ENCODE measurements at regions not wholly inside any gene's neighbourhood (a gene's known extent, or its start where the extent isn't known, plus 50 kb on each side); places are given as distances from the start of the nearest gene placed in this dataset.

GRCh38 chr3:18770800-18771199 is 345.7 kb upstream of the SATB1 start:
- ChIA-PET CTCF (no interaction called here), POLR2A (no interaction called here)
- intact Hi-C loops (cut with micrococcal nuclease; ENCODE audit: unreplicated experiment) = no loop called here
- no peaks in the 10 kb centered on the region for H3K9me3 ChIP-seq
- Mint-ChIP-seq H3K4me3 (ENCODE audit: unreplicated experiment) (no peak overlapping the region), H3K36me3 (ENCODE audit: insufficient read depth, unreplicated experiment) (no peaks in the 10 kb centered on the region), H3K27me3 (ENCODE audit: insufficient read depth, unreplicated experiment) (no peaks in the 10 kb centered on the region), H3K4me1 (ENCODE audit: low read depth, unreplicated experiment) (no peaks in the 10 kb centered on the region), H3K27ac (ENCODE audit: unreplicated experiment) (no peak overlapping the region), H3K9me3 (ENCODE audit: unreplicated experiment) (no peaks in the 10 kb centered on the region)
- no peaks in the 10 kb centered on the region for H3K36me3 ChIP-seq (ENCODE audit: control insufficient read depth, insufficient read depth, low read length)
- TF ChIP-seq CTCF (IDR thresholded peaks at IDR 0.05; ENCODE audit: insufficient read depth in 1 of 2, low read depth in 1 of 2, low read length in 1 of 2, severe bottlenecking in 1 of 2, unreplicated experiment in 1 of 2) = no peak
- DNase-seq = no peak
- H3K4me1 ChIP-seq = no peaks in the 10 kb centered on the region
- no peak overlapping the region for H3K4me3 ChIP-seq (ENCODE audit: low read depth, low read length)
- BruUV-seq (replicated peaks) = no TSS peak
- H3K27me3 ChIP-seq (replicated peaks; ENCODE audit: control insufficient read depth, insufficient read depth, low read length) = no peaks in the 10 kb centered on the region

- Mint-ChIP-seq H3K27me3 (ENCODE audit: insufficient read depth, unreplicated experiment) (no peaks in the 10 kb centered on the region), H3K36me3 (ENCODE audit: insufficient read depth, unreplicated experiment) (no peaks in the 10 kb centered on the region), H3K4me1 (ENCODE audit: low read depth, unreplicated experiment) (no peaks in the 10 kb centered on the region), H3K9me3 (ENCODE audit: unreplicated experiment) (no peaks in the 10 kb centered on the region), H3K27ac (ENCODE audit: unreplicated experiment) (no peak overlapping the region), H3K4me3 (ENCODE audit: unreplicated experiment) (no peak overlapping the region)
- ChIA-PET POLR2A (no interaction called here), CTCF (no interaction called here)
- Histone ChIP-seq H3K4me3 (ENCODE audit: low read depth, low read length) (no peak overlapping the region), H3K27me3 (replicated peaks; ENCODE audit: control insufficient read depth, insufficient read depth, low read length) (no peaks in the 10 kb centered on the region), H3K36me3 (ENCODE audit: control insufficient read depth, insufficient read depth, low read length) (no peaks in the 10 kb centered on the region), H3K4me1 (no peaks in the 10 kb centered on the region), H3K9me3 (no peaks in the 10 kb centered on the region)
- DNase-seq = no peak
- no peak for TF ChIP-seq CTCF (IDR thresholded peaks at IDR 0.05; ENCODE audit: insufficient read depth in 1 of 2, low read depth in 1 of 2, low read length in 1 of 2, severe bottlenecking in 1 of 2, unreplicated experiment in 1 of 2)
- intact Hi-C loops (cut with micrococcal nuclease; ENCODE audit: unreplicated experiment) = no loop called here
- no TSS peak for BruUV-seq (replicated peaks)
These were observed 342.7 kb upstream of the SATB1 start for GRCh38 chr3:18767756-18768303.

- H3K4me1 Mint-ChIP-seq (ENCODE audit: low read depth, unreplicated experiment) = no peaks in the 10 kb centered on the region
- H3K4me1 ChIP-seq = no peaks in the 10 kb centered on the region
- H3K9me3 ChIP-seq = no peaks in the 10 kb centered on the region
- ChIA-PET CTCF (no interaction called here), POLR2A (no interaction called here)
- intact Hi-C loops (cut with micrococcal nuclease; ENCODE audit: unreplicated experiment) = no loop called here
- H3K36me3 Mint-ChIP-seq (ENCODE audit: insufficient read depth, unreplicated experiment) = no peaks in the 10 kb centered on the region
- H3K4me3 Mint-ChIP-seq (ENCODE audit: unreplicated experiment) = no peak overlapping the region
- no peaks in the 10 kb centered on the region for H3K9me3 Mint-ChIP-seq (ENCODE audit: unreplicated experiment)
- DNase-seq = no peak
- no peak overlapping the region for H3K27ac Mint-ChIP-seq (ENCODE audit: unreplicated experiment)
- H3K27me3 Mint-ChIP-seq (ENCODE audit: insufficient read depth, unreplicated experiment) = no peaks in the 10 kb centered on the region
- no peak overlapping the region for H3K4me3 ChIP-seq (ENCODE audit: low read depth, low read length)
- no peaks in the 10 kb centered on the region for H3K36me3 ChIP-seq (ENCODE audit: control insufficient read depth, insufficient read depth, low read length)
- BruUV-seq (replicated peaks) = no TSS peak
- TF ChIP-seq CTCF (IDR thresholded peaks at IDR 0.05; ENCODE audit: insufficient read depth in 1 of 2, low read depth in 1 of 2, low read length in 1 of 2, severe bottlenecking in 1 of 2, unreplicated experiment in 1 of 2) = no peak
- H3K27me3 ChIP-seq (replicated peaks; ENCODE audit: control insufficient read depth, insufficient read depth, low read length) = no peaks in the 10 kb centered on the region
These were observed 341.8 kb upstream of the SATB1 start for GRCh38 chr3:18766974-18767373.

Measured in Caco-2 (cell line).